Activated gamma-delta T cell treated with anti-CD3 and anti-CD28 coated beads, Interleukin-2, amount 50 U/mL, for 16 hours (primary cell): ENCODE measurements at regions not wholly inside any gene's neighbourhood (a gene's known extent, or its start where the extent isn't known, plus 50 kb on each side); places are given as distances from the start of the nearest gene placed in this dataset.

Experiments
- DNase-seq: peaks from one replicate; pipeline ENCODE4 v3.0.0-alpha.2; 2020; ENCODE audit warnings: low read depth

- no peak for DNase-seq
Measured at GRCh38 chr5:159864885-159865691, 51.2 kb upstream of the ADRA1B start.

- no peak for DNase-seq
Measured at GRCh38 chr5:159866093-159866492, 50.2 kb upstream of the ADRA1B start.
